ENCODE measurements at regions not wholly inside any gene's neighbourhood (a gene's known extent, or its start where the extent isn't known, plus 50 kb on each side); places are given as distances from the start of the nearest gene placed in this dataset.

DNA sequence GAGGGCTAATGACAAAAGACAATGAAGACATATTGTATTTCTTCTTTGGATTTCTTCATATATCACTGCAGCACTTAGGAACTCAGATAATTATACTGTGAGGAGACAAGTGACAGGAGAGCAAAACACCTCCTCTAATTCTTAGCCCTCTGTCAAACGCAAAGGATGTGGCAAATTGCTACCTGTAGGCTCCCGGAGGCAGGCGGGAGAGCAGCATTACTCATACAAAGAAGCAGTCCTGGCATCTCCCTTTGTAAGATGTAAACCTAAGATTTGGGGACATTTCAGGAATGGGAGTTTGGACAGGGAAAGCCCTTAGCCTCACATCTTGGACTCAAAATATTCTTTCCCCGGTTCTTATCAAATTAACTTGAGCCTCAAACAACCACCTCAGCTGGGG lies 460.8 kb downstream of the SOX2 start:
- TF ChIP-seq, protein P1, sequence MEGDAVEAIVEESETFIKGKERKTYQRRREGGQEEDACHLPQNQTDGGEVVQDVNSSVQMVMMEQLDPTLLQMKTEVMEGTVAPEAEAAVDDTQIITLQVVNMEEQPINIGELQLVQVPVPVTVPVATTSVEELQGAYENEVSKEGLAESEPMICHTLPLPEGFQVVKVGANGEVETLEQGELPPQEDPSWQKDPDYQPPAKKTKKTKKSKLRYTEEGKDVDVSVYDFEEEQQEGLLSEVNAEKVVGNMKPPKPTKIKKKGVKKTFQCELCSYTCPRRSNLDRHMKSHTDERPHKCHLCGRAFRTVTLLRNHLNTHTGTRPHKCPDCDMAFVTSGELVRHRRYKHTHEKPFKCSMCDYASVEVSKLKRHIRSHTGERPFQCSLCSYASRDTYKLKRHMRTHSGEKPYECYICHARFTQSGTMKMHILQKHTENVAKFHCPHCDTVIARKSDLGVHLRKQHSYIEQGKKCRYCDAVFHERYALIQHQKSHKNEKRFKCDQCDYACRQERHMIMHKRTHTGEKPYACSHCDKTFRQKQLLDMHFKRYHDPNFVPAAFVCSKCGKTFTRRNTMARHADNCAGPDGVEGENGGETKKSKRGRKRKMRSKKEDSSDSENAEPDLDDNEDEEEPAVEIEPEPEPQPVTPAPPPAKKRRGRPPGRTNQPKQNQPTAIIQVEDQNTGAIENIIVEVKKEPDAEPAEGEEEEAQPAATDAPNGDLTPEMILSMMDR (IDR thresholded peaks at IDR 0.05; ENCODE audit: insufficient read depth, low read length), result no peak
- no peak for TF ChIP-seq POLR2AphosphoS5 (IDR thresholded peaks at IDR 0.05; ENCODE audit: low read depth)

Measured in HL-60 (cell line).